ENCODE measurements at regions not wholly inside any gene's neighbourhood (a gene's known extent, or its start where the extent isn't known, plus 50 kb on each side); places are given as distances from the start of the nearest gene placed in this dataset.

- Mint-ChIP-seq H3K27ac (no peak overlapping the region), H3K36me3 (no peaks in the 10 kb centered on the region), H3K4me1 (ENCODE audit: unreplicated experiment) (no peaks in the 10 kb centered on the region), H3K4me3 (no peak overlapping the region), H3K27me3 (peaks cover 20% of the 10 kb centered on the region), H3K9me3 (no peaks in the 10 kb centered on the region)
- TF ChIP-seq CTCF (conservative IDR thresholded peaks at IDR 0.05): no peak
- DNase-seq (ENCODE audit: extremely low spot score, unreplicated experiment): no peak
These were observed 69.5 kb upstream of the IQSEC1 start for GRCh38 chr3:13142552-13143380.

- TF ChIP-seq CTCF (conservative IDR thresholded peaks at IDR 0.05): no peak
- DNase-seq (ENCODE audit: extremely low spot score, unreplicated experiment): no peak
- no peak overlapping the region for H3K27ac Mint-ChIP-seq
- H3K4me3 Mint-ChIP-seq: no peak overlapping the region
- H3K4me1 Mint-ChIP-seq (ENCODE audit: unreplicated experiment): no peaks in the 10 kb centered on the region
- H3K27me3 Mint-ChIP-seq: peaks cover 20% of the 10 kb centered on the region
- no peaks in the 10 kb centered on the region for H3K9me3 Mint-ChIP-seq
- H3K36me3 Mint-ChIP-seq: no peaks in the 10 kb centered on the region
These were observed 68.8 kb upstream of the IQSEC1 start for GRCh38 chr3:13141991-13142412.

- TF ChIP-seq CTCF (conservative IDR thresholded peaks at IDR 0.05): no peak
- no peak for DNase-seq (ENCODE audit: extremely low spot score, unreplicated experiment)
- Mint-ChIP-seq H3K4me1 (ENCODE audit: unreplicated experiment) (no peaks in the 10 kb centered on the region), H3K27me3 (peaks cover 20% of the 10 kb centered on the region), H3K27ac (no peak overlapping the region), H3K9me3 (no peaks in the 10 kb centered on the region), H3K4me3 (no peak overlapping the region), H3K36me3 (no peaks in the 10 kb centered on the region)
These were observed 68.0 kb upstream of the IQSEC1 start for GRCh38 chr3:13141183-13141582.

- Mint-ChIP-seq H3K36me3 (no peaks in the 10 kb centered on the region), H3K9me3 (no peaks in the 10 kb centered on the region), H3K27ac (no peak overlapping the region), H3K4me3 (no peak overlapping the region), H3K4me1 (ENCODE audit: unreplicated experiment) (no peaks in the 10 kb centered on the region), H3K27me3 (peaks cover 20% of the 10 kb centered on the region)
- TF ChIP-seq CTCF (conservative IDR thresholded peaks at IDR 0.05): no peak
- DNase-seq (ENCODE audit: extremely low spot score, unreplicated experiment): no peak
These were observed 67.4 kb upstream of the IQSEC1 start for GRCh38 chr3:13140596-13140995.

- TF ChIP-seq CTCF (conservative IDR thresholded peaks at IDR 0.05): no peak
- no peak for DNase-seq (ENCODE audit: extremely low spot score, unreplicated experiment)
- no peaks in the 10 kb centered on the region for H3K9me3 Mint-ChIP-seq
- H3K36me3 Mint-ChIP-seq: no peaks in the 10 kb centered on the region
- no peaks in the 10 kb centered on the region for H3K4me1 Mint-ChIP-seq (ENCODE audit: unreplicated experiment)
- H3K27me3 Mint-ChIP-seq: peaks cover 17% of the 10 kb centered on the region
- no peak overlapping the region for H3K4me3 Mint-ChIP-seq
- H3K27ac Mint-ChIP-seq: no peak overlapping the region
These were observed 66.3 kb upstream of the IQSEC1 start for GRCh38 chr3:13139471-13140065.
